A673 (cell line): ENCODE measurements at regions not wholly inside any gene's neighbourhood (a gene's known extent, or its start where the extent isn't known, plus 50 kb on each side); places are given as distances from the start of the nearest gene placed in this dataset.

Source experiments
- BruUV-seq: library from RNA; stranded (reverse); fragments of 400-500 nt; replicated peaks from 2 replicates; lab custom pipeline; 2021; lab: Mats Ljungman, UMichigan
- CTCF ChIA-PET: fragments of 300-600 bp; sonication (Branson Sonifier 250); formaldehyde crosslinking; loops from one replicate; lab custom pipeline; 2022; ENCODE audit warnings: antibody characterized with exemption; lab: Charles Lee
- POLR2A ChIA-PET: fragments of 300-600 bp; sonication (Branson Sonifier 250); formaldehyde crosslinking; loops from one replicate; lab custom pipeline; 2022; ENCODE audit warnings: antibody characterized with exemption; ENCODE audit not compliant: low non-redundant PET; lab: Charles Lee
- DNase-seq: peaks from one replicate; pipeline ENCODE4 v3.0.0-alpha.2; 2015; ENCODE audit warnings: low spot score
- H3K27ac ChIP-seq: fragments of 200-600 bp; sonication (generic); 2 replicates; pipeline ENCODE4 v1.5.1; 2016; ENCODE audit warnings: mixed run types, low read depth, mild to moderate bottlenecking, mixed read lengths, antibody characterized with exemption, low read length; ENCODE audit not compliant: poor library complexity, severe bottlenecking
- H3K27me3 ChIP-seq: fragments of 200-600 bp; sonication (generic); replicated peaks from 2 replicates; pipeline ENCODE4 v1.6.1; 2017; ENCODE audit warnings: mixed run types, low read depth, mild to moderate bottlenecking, mixed read lengths, antibody characterized with exemption, low read length; ENCODE audit not compliant: insufficient read depth, poor library complexity
- H3K36me3 ChIP-seq: fragments of 200-600 bp; sonication (generic); 2 replicates; pipeline ENCODE4 v1.6.1; 2016; ENCODE audit warnings: mixed run types, mild to moderate bottlenecking, mixed read lengths, antibody characterized with exemption, low read length; ENCODE audit not compliant: insufficient read depth, poor library complexity, severe bottlenecking
- H3K4me1 ChIP-seq: fragments of 200-600 bp; sonication (generic); 2 replicates; pipeline ENCODE4 v1.6.1; 2017; ENCODE audit warnings: mixed run types, mild to moderate bottlenecking, mixed read lengths, antibody characterized with exemption, low read length; ENCODE audit not compliant: insufficient read depth, poor library complexity, severe bottlenecking
- H3K4me3 ChIP-seq: fragments of 200-600 bp; sonication (generic); 2 replicates; pipeline ENCODE4 v1.5.1; 2016; ENCODE audit warnings: low read depth, mixed run types, mild to moderate bottlenecking, mixed read lengths, low read length; ENCODE audit not compliant: poor library complexity, severe bottlenecking
- H3K9me3 ChIP-seq: fragments of 200-600 bp; sonication (generic); 2 replicates; pipeline ENCODE4 v1.6.1; 2016; ENCODE audit warnings: mixed run types, low read depth, mild to moderate bottlenecking, mixed read lengths, antibody characterized with exemption, low read length; ENCODE audit not compliant: poor library complexity, severe bottlenecking
- CTCF ChIP-seq: fragments of 300-800, 200-600 bp; sonication (generic); conservative IDR thresholded peaks from 2 replicates; pipeline ENCODE4 v1.5.1; 2017; ENCODE audit warnings: low read depth, mild to moderate bottlenecking, antibody characterized with exemption, low read length, moderate library complexity, mixed read lengths
- EZH2 ChIP-seq: fragments of 200-600 bp; sonication (generic); IDR thresholded peaks from 2 replicates; pipeline ENCODE4 v1.6.1; 2017; ENCODE audit warnings: borderline replicate concordance, low read depth, mild to moderate bottlenecking, mixed read lengths, antibody characterized with exemption, low read length; ENCODE audit not compliant: poor library complexity, severe bottlenecking
- intact Hi-C: fragments of 100-400 bp; cut with micrococcal nuclease; formaldehyde crosslinking; loops from one replicate; pipeline ENCODE4 v1.10.0; 2022; ENCODE audit not compliant: unreplicated experiment

GRCh38 chr18:76053551-76053950, 441.5 kb downstream of the ZNF516 start:
- H3K27me3 ChIP-seq, result no peaks in the 10 kb centered on the region
- no peak for DNase-seq
- POLR2A ChIA-PET, result no interaction called here
- no peaks in the 10 kb centered on the region for H3K9me3 ChIP-seq
- no peak for TF ChIP-seq CTCF
- no peak for TF ChIP-seq EZH2
- no peak overlapping the region for H3K27ac ChIP-seq
- intact Hi-C loops, result no loop called here
- CTCF ChIA-PET, result no interaction called here
- no TSS peak for BruUV-seq
- H3K36me3 ChIP-seq, result no peaks in the 10 kb centered on the region
- H3K4me1 ChIP-seq, result no peaks in the 10 kb centered on the region
- H3K4me3 ChIP-seq, result no peak overlapping the region

GRCh38 chr18:76052227-76052595, 442.8 kb downstream of the ZNF516 start:
- ChIA-PET CTCF (no interaction called here), POLR2A (no interaction called here)
- TF ChIP-seq EZH2 (no peak), CTCF (no peak)

GRCh38 chr18:76051396-76052226, 443.4 kb downstream of the ZNF516 start:
- Histone ChIP-seq H3K4me3 (no peak overlapping the region), H3K27ac (no peak overlapping the region), H3K4me1 (no peaks in the 10 kb centered on the region), H3K9me3 (no peaks in the 10 kb centered on the region), H3K36me3 (no peaks in the 10 kb centered on the region), H3K27me3 (no peaks in the 10 kb centered on the region)
- intact Hi-C loops, result no loop called here
- ChIA-PET CTCF (no interaction called here), POLR2A (no interaction called here)
- no TSS peak for BruUV-seq
- TF ChIP-seq CTCF, result no peak
- DNase-seq, result no peak

More at GRCh38 chr18:76052227-76052595, 442.8 kb downstream of the ZNF516 start:
- intact Hi-C loops, result no loop called here
- H3K36me3 ChIP-seq, result no peaks in the 10 kb centered on the region
- no peaks in the 10 kb centered on the region for H3K4me1 ChIP-seq
- no peaks in the 10 kb centered on the region for H3K27me3 ChIP-seq
- H3K9me3 ChIP-seq, result no peaks in the 10 kb centered on the region
- DNase-seq, result no peak
- H3K27ac ChIP-seq, result no peak overlapping the region
- no TSS peak for BruUV-seq
- no peak overlapping the region for H3K4me3 ChIP-seq
